OCI-LY3 (cell line): ENCODE measurements at regions not wholly inside any gene's neighbourhood (a gene's known extent, or its start where the extent isn't known, plus 50 kb on each side); places are given as distances from the start of the nearest gene placed in this dataset.

ENCODE experiments used
- CTCF ChIP-seq: fragments of 200-600, 300-600 bp; sonication (generic); IDR thresholded peaks from 2 replicates; pipeline ENCODE4 v1.5.1; 2014; ENCODE audit warnings: antibody characterized with exemption, low read length, low read depth
- EZH2phosphoT487 ChIP-seq: fragments of 200-600 bp; shearing (Covaris generic); IDR thresholded peaks from 2 replicates; pipeline ENCODE4 v1.6.1; 2018; ENCODE audit warnings: antibody characterized with exemption, mixed run types, low read depth

GRCh38 chr6:43951063-43951755, 176.0 kb downstream of the MRPL14 start:
- peak; percentile 48 for TF ChIP-seq CTCF
- TF ChIP-seq EZH2phosphoT487 = no peak
